ENCODE measurements at regions not wholly inside any gene's neighbourhood (a gene's known extent, or its start where the extent isn't known, plus 50 kb on each side); places are given as distances from the start of the nearest gene placed in this dataset.

DNA sequence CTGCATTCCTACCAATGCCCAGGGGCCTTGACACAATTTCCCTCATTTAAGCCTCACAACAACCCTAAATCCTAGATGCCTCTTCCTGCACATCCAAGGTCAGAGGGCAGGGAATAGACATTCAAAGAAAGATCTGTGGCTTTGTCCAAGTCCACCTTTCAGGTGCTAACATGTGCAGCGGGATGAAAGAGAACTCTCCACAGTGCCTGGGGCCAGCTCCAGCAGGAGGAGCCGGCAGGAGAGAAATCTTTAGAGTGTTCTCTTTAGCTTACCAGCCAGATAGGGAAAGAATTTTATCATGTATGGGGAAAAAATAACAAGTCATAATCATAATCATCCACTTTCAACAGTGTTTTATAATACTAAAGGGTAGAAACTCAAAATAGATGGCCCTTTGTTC, 319.7 kb downstream of the MATN1 start:
- H3K4me3 Mint-ChIP-seq, result no peak overlapping the region
- no peak overlapping the region for H3K27ac ChIP-seq (ENCODE audit: insufficient read depth, low read length, poor library complexity, severe bottlenecking)

DNA sequence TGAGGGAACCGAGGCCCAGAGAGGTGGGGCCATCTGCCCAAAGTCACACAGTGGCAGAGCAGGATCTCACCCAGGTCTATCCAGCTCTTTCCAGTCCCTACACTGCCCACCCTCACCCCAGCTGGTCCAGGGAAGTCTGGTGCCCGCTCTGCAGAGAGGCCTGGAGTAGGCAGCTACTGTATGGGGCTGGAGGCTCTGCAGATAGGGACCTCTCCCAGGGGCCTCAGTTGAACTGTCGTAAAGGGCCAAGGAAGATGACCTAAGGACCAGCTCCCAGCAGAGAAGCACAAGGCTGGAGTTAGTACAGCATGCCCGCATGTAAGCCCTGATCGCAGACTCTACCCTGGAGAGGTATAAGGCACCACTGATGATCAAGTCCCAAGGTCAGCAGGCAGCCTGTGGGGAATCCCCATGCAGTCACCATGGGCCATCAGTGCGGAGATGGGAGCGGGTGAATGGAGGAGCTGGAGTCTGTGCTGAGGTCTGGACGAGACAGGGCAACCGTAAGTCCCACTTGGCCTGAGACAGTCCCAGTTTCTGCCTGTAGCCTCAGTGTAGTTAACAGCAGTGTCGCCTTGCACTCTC, 320.2 kb downstream of the MATN1 start:
- H3K4me3 Mint-ChIP-seq, result no peak overlapping the region
- Histone ChIP-seq H3K27me3 (ENCODE audit: control insufficient read depth, insufficient read depth, low read length) (no peaks in the 10 kb centered on the region), H3K4me1 (ENCODE audit: control insufficient read depth, insufficient read depth, low read length, poor library complexity, severe bottlenecking) (no peaks in the 10 kb centered on the region), H3K9me3 (ENCODE audit: control insufficient read depth in 2 of 2, low read length in 2 of 2) (no peaks in the 10 kb centered on the region), H3K27ac (ENCODE audit: insufficient read depth, low read length, poor library complexity, severe bottlenecking) (no peak overlapping the region), H3K4me3 (ENCODE audit: low read depth, low read length) (no peak overlapping the region), H3K36me3 (ENCODE audit: control insufficient read depth, insufficient read depth, low read length) (no peaks in the 10 kb centered on the region)
- no peaks in the 10 kb centered on the region for H3K4me1 Mint-ChIP-seq
- no peak for ATAC-seq (ENCODE audit: low read depth in 2 of 2)
- H3K27ac Mint-ChIP-seq, result no peak overlapping the region
- H3K9me3 Mint-ChIP-seq, result peaks cover 0 to 5% (median 0%) of the 10 kb centered on the region in 7 donors
- H3K27me3 Mint-ChIP-seq, result no peaks in the 10 kb centered on the region
- no peak for DNase-seq
- H3K36me3 Mint-ChIP-seq, result no peaks in the 10 kb centered on the region

More for the DNA sequence above, 319.7 kb downstream of the MATN1 start:
- H3K4me3 ChIP-seq (ENCODE audit: low read depth, low read length), result no peak overlapping the region
- DNase-seq (no peak), ATAC-seq (ENCODE audit: low read depth in 2 of 2) (no peak)
- no peaks in the 10 kb centered on the region for H3K27me3 Mint-ChIP-seq
- no peak overlapping the region for H3K27ac Mint-ChIP-seq
- H3K27me3 ChIP-seq (ENCODE audit: control insufficient read depth, insufficient read depth, low read length), result no peaks in the 10 kb centered on the region
- no peaks in the 10 kb centered on the region for H3K36me3 ChIP-seq (ENCODE audit: control insufficient read depth, insufficient read depth, low read length)
- no peaks in the 10 kb centered on the region for H3K4me1 Mint-ChIP-seq
- H3K36me3 Mint-ChIP-seq, result no peaks in the 10 kb centered on the region
- no peaks in the 10 kb centered on the region for H3K4me1 ChIP-seq (ENCODE audit: control insufficient read depth, insufficient read depth, low read length, poor library complexity, severe bottlenecking)
- peaks cover 0 to 5% (median 0%) of the 10 kb centered on the region in 7 donors for H3K9me3 Mint-ChIP-seq
- H3K9me3 ChIP-seq (ENCODE audit: control insufficient read depth in 2 of 2, low read length in 2 of 2), result no peaks in the 10 kb centered on the region

DNA sequence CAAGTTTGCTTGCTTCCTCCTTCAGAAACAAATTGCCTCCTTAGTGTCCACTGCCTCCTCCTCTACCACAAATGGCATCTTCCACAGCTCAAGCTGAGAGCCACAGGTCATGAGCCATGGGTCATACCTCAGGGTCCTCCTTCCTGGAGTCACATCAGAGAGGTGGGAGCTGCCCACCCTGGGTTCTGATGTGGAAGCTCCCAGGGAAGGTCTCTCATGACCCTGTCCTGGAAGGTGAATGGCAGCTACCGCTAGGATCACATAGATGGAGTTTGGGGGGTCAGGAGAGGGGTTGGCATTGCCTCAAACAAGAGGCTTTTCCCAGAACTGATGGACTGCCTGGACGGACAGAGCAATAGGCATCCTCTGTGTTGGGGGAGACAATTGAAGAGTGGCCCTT, 321.4 kb downstream of the MATN1 start:
- no peak overlapping the region for H3K27ac ChIP-seq (ENCODE audit: insufficient read depth, low read length, poor library complexity, severe bottlenecking)
- H3K27me3 ChIP-seq (ENCODE audit: control insufficient read depth, insufficient read depth, low read length), result no peaks in the 10 kb centered on the region
- ATAC-seq (ENCODE audit: low read depth in 2 of 2) (no peak), DNase-seq (no peak)
- no peaks in the 10 kb centered on the region for H3K9me3 ChIP-seq (ENCODE audit: control insufficient read depth in 2 of 2, low read length in 2 of 2)
- no peak overlapping the region for H3K4me3 ChIP-seq (ENCODE audit: low read depth, low read length)
- H3K4me1 ChIP-seq (ENCODE audit: control insufficient read depth, insufficient read depth, low read length, poor library complexity, severe bottlenecking), result no peaks in the 10 kb centered on the region
- peaks cover 0 to 3% (median 0%) of the 10 kb centered on the region in 7 donors for H3K9me3 Mint-ChIP-seq
- no peaks in the 10 kb centered on the region for H3K36me3 Mint-ChIP-seq
- H3K27me3 Mint-ChIP-seq, result no peaks in the 10 kb centered on the region
- H3K4me3 Mint-ChIP-seq, result no peak overlapping the region
- no peak overlapping the region for H3K27ac Mint-ChIP-seq
- H3K4me1 Mint-ChIP-seq, result no peaks in the 10 kb centered on the region
- H3K36me3 ChIP-seq (ENCODE audit: control insufficient read depth, insufficient read depth, low read length), result no peaks in the 10 kb centered on the region

DNA sequence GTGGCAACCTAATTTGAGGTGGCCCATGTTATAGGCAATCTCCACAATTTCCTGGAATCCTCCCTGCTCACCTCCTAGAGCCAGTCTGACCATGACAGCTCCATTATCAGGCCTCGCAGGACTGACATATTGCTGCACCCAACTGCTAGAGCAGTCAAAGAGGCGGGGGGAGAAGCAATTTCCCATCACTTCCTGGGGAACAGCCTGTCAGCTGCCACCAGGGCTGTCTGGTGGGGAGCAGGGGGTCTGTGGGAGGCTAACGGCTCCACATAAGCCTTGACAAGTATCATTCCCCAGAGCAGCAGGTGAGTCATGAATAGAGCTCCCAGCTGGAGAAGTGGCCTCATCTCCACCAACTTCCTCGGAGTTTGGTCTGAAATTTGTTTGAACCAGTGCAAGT, 322.9 kb downstream of the MATN1 start:
- no peak overlapping the region for H3K27ac Mint-ChIP-seq
- no peak for ATAC-seq (ENCODE audit: low read depth in 2 of 2)

DNA sequence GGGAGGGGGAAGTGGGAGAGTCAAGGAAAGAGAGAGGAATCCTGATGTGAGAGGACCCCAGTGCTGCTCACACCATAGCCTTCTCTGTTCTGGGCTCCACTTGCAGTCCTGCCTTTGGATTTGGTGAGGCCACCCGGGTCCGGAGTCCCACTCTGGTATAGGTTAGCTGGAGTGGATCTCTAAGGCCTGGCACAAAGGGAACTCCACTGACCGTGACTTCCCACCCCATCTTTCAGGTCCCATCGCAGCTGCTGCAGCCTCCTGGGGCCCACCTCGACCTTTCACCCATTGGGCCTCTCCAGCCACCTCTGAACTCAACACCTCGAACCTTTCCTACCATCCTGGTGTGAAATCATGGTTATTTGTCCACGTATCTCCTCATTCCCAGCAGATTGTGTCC, 324.4 kb downstream of the MATN1 start:
- no peak overlapping the region for H3K4me3 Mint-ChIP-seq
- H3K36me3 ChIP-seq (ENCODE audit: control insufficient read depth, insufficient read depth, low read length), result no peaks in the 10 kb centered on the region
- no peak overlapping the region for H3K27ac ChIP-seq (ENCODE audit: insufficient read depth, low read length, poor library complexity, severe bottlenecking)
- no peak overlapping the region for H3K27ac Mint-ChIP-seq
- no peaks in the 10 kb centered on the region for H3K4me1 ChIP-seq (ENCODE audit: control insufficient read depth, insufficient read depth, low read length, poor library complexity, severe bottlenecking)
- DNase-seq (no peak), ATAC-seq (ENCODE audit: low read depth in 2 of 2) (no peak)
- no peaks in the 10 kb centered on the region for H3K36me3 Mint-ChIP-seq
- H3K9me3 Mint-ChIP-seq, result peaks cover 0 to 2% (median 0%) of the 10 kb centered on the region in 7 donors
- no peaks in the 10 kb centered on the region for H3K4me1 Mint-ChIP-seq
- no peak overlapping the region for H3K4me3 ChIP-seq (ENCODE audit: low read depth, low read length)
- no peaks in the 10 kb centered on the region for H3K9me3 ChIP-seq (ENCODE audit: control insufficient read depth in 2 of 2, low read length in 2 of 2)
- H3K27me3 ChIP-seq (ENCODE audit: control insufficient read depth, insufficient read depth, low read length), result no peaks in the 10 kb centered on the region
- no peaks in the 10 kb centered on the region for H3K27me3 Mint-ChIP-seq

More for the DNA sequence above, 322.9 kb downstream of the MATN1 start:
- Histone ChIP-seq H3K36me3 (ENCODE audit: control insufficient read depth, insufficient read depth, low read length) (no peaks in the 10 kb centered on the region), H3K4me1 (ENCODE audit: control insufficient read depth, insufficient read depth, low read length, poor library complexity, severe bottlenecking) (no peaks in the 10 kb centered on the region), H3K27me3 (ENCODE audit: control insufficient read depth, insufficient read depth, low read length) (no peaks in the 10 kb centered on the region), H3K9me3 (ENCODE audit: control insufficient read depth in 2 of 2, low read length in 2 of 2) (no peaks in the 10 kb centered on the region), H3K4me3 (ENCODE audit: low read depth, low read length) (no peak overlapping the region), H3K27ac (ENCODE audit: insufficient read depth, low read length, poor library complexity, severe bottlenecking) (no peak overlapping the region)
- no peaks in the 10 kb centered on the region for H3K36me3 Mint-ChIP-seq
- no peak for DNase-seq
- H3K4me1 Mint-ChIP-seq, result no peaks in the 10 kb centered on the region
- H3K27me3 Mint-ChIP-seq, result no peaks in the 10 kb centered on the region
- peaks cover 0 to 3% (median 0%) of the 10 kb centered on the region in 7 donors for H3K9me3 Mint-ChIP-seq
- H3K4me3 Mint-ChIP-seq, result no peak overlapping the region

DNA sequence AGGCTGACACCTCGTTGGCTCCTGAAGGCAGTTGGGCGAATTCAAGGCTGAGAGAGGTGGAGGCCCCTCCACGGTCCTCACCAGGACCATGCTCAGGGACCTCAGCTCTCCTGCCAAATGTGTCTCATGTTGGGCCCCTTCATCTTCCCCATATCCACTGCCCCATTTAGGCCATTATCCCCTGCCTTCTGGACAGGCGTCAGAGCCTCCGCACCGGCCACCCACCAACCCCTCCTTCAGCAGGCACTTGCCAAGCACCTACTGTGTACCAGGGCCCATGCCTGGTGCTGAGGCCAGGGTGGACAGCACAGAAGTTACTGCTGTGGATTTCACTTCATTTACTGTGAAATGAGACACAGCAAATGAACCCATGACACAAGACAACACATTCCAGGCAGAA, 325.8 kb downstream of the MATN1 start:
- H3K9me3 ChIP-seq (ENCODE audit: control insufficient read depth in 2 of 2, low read length in 2 of 2), result no peaks in the 10 kb centered on the region
- no peaks in the 10 kb centered on the region for H3K36me3 ChIP-seq (ENCODE audit: control insufficient read depth, insufficient read depth, low read length)
- Mint-ChIP-seq H3K27ac (no peak overlapping the region), H3K27me3 (peaks cover 4% of the 10 kb centered on the region), H3K36me3 (no peaks in the 10 kb centered on the region), H3K9me3 (peaks cover 0 to 2% (median 0%) of the 10 kb centered on the region in 7 donors), H3K4me1 (no peaks in the 10 kb centered on the region), H3K4me3 (no peak overlapping the region)
- ATAC-seq (ENCODE audit: low read depth in 2 of 2) (no peak), DNase-seq (no peak)
- no peak overlapping the region for H3K4me3 ChIP-seq (ENCODE audit: low read depth, low read length)
- no peaks in the 10 kb centered on the region for H3K27me3 ChIP-seq (ENCODE audit: control insufficient read depth, insufficient read depth, low read length)
- H3K4me1 ChIP-seq (ENCODE audit: control insufficient read depth, insufficient read depth, low read length, poor library complexity, severe bottlenecking), result no peaks in the 10 kb centered on the region
- H3K27ac ChIP-seq (ENCODE audit: insufficient read depth, low read length, poor library complexity, severe bottlenecking), result no peak overlapping the region

DNA sequence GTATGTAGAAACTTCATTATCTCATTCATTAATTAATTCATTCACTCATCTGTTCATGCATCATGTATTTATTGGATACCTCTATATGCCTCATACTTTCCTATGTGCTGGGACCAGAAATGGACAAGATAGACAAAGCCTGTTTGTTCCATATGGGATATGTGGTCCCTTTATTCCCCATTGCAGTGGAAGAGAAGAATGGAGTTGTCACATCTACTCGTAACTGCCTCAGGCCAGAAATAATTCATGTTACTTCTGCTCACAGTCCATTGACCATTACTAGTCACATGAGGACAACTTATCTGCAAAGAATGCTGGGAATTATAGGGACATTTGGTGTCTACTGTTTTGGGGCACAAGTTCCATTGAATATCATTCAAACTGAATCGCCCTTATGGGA, 327.8 kb downstream of the MATN1 start:
- Histone ChIP-seq H3K9me3 (ENCODE audit: control insufficient read depth in 2 of 2, low read length in 2 of 2) (no peaks in the 10 kb centered on the region), H3K4me3 (ENCODE audit: low read depth, low read length) (no peak overlapping the region), H3K4me1 (ENCODE audit: control insufficient read depth, insufficient read depth, low read length, poor library complexity, severe bottlenecking) (no peaks in the 10 kb centered on the region), H3K36me3 (ENCODE audit: control insufficient read depth, insufficient read depth, low read length) (no peaks in the 10 kb centered on the region), H3K27ac (ENCODE audit: insufficient read depth, low read length, poor library complexity, severe bottlenecking) (no peak overlapping the region), H3K27me3 (ENCODE audit: control insufficient read depth, insufficient read depth, low read length) (no peaks in the 10 kb centered on the region)
- Mint-ChIP-seq H3K36me3 (no peaks in the 10 kb centered on the region), H3K4me1 (no peaks in the 10 kb centered on the region), H3K27me3 (peaks cover 5% of the 10 kb centered on the region), H3K9me3 (peaks cover 0 to 8% (median 0%) of the 10 kb centered on the region in 7 donors), H3K4me3 (no peak overlapping the region), H3K27ac (no peak overlapping the region)
- DNase-seq, result no peak
- ATAC-seq (ENCODE audit: low read depth in 2 of 2), result no peak

DNA sequence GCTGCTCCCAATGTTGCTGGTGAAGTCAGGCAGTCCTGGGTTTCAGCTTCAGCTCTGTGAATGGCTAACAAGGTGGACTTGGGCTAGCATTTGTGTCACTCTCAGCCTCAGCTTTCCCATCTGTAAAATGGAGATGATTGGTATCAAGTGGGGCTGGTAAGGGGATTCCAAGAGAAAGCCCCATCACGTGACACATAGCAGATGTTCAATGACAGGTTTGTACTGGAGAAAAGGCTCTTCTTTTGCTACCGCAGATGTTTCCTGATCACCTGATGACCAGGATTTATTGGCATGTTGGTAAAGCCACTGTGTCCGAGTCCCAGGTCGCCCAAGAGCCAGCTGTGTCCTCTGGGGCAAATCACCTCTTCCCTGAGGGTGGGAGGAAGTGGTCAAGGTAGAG, 335.0 kb downstream of the MATN1 start:
- no peaks in the 10 kb centered on the region for H3K4me1 ChIP-seq (ENCODE audit: control insufficient read depth, insufficient read depth, low read length, poor library complexity, severe bottlenecking)
- no peaks in the 10 kb centered on the region for H3K9me3 ChIP-seq (ENCODE audit: control insufficient read depth in 2 of 2, low read length in 2 of 2)
- no peaks in the 10 kb centered on the region for H3K36me3 ChIP-seq (ENCODE audit: control insufficient read depth, insufficient read depth, low read length)
- Mint-ChIP-seq H3K27me3 (peaks cover 14% of the 10 kb centered on the region), H3K9me3 (peaks cover 0 to 8% (median 0%) of the 10 kb centered on the region in 7 donors), H3K36me3 (no peaks in the 10 kb centered on the region), H3K4me1 (no peaks in the 10 kb centered on the region), H3K27ac (no peak overlapping the region), H3K4me3 (no peak overlapping the region)
- peaks cover 5% of the 10 kb centered on the region for H3K27me3 ChIP-seq (ENCODE audit: control insufficient read depth, insufficient read depth, low read length)
- no peak overlapping the region for H3K4me3 ChIP-seq (ENCODE audit: low read depth, low read length)
- DNase-seq, result no peak
- no peak for ATAC-seq (ENCODE audit: low read depth in 2 of 2)
- H3K27ac ChIP-seq (ENCODE audit: insufficient read depth, low read length, poor library complexity, severe bottlenecking), result no peak overlapping the region
